ENCODE measurements at regions not wholly inside any gene's neighbourhood (a gene's known extent, or its start where the extent isn't known, plus 50 kb on each side); places are given as distances from the start of the nearest gene placed in this dataset.
"Not testable (repeated sequence)": the region's sequence is repeated elsewhere in the genome, so short reads cannot be mapped to it uniquely, and the experiment has no call there.

DNA sequence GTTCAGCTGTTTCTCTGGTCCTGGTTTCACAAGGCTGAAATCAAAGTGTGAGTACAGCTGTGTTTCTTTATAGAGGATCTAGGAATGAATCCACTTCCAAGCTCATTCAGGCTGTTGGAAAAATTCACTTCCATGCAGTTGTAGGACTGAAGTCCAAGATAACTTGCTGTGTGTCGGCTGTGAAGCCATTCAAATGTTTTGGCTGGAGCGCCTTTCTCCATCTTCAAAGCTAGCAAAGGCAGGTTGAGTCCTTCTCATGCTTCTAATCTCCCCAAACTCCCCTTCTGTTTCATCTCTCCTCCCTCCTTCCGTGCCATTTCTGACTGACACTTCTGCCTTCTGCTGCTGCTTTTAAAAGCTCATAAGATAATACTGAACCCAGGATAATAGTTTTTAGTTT is 1195.4 kb upstream of the LRRN3 start:
- intact Hi-C loops (cut with DNase I; ENCODE audit: low total_unique reads): no loop called here
- H3K27me3 ChIP-seq: no peaks in the 10 kb centered on the region
- TF ChIP-seq POLR2A (IDR thresholded peaks at IDR 0.05): no peak
- TF ChIP-seq, protein P1, sequence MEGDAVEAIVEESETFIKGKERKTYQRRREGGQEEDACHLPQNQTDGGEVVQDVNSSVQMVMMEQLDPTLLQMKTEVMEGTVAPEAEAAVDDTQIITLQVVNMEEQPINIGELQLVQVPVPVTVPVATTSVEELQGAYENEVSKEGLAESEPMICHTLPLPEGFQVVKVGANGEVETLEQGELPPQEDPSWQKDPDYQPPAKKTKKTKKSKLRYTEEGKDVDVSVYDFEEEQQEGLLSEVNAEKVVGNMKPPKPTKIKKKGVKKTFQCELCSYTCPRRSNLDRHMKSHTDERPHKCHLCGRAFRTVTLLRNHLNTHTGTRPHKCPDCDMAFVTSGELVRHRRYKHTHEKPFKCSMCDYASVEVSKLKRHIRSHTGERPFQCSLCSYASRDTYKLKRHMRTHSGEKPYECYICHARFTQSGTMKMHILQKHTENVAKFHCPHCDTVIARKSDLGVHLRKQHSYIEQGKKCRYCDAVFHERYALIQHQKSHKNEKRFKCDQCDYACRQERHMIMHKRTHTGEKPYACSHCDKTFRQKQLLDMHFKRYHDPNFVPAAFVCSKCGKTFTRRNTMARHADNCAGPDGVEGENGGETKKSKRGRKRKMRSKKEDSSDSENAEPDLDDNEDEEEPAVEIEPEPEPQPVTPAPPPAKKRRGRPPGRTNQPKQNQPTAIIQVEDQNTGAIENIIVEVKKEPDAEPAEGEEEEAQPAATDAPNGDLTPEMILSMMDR (IDR thresholded peaks at IDR 0.05): no peak

DNA sequence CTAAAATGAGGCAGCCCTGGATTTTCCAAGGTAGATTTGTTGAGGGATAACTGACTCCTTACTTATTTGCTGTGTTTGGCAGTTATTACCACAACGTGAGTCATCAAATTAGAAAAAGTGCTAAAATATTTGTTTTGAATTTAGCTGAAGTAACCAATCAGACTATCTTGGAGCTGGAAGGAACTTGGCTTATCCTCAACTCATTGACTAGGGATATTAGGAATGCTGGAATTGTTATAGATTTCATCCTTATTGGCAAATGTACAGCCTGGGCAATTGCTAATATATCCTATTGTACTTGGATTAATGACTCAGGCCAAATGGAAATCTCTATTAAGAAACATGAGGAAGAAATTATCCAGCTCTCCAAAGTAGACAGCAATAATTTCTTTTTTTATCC is 1189.0 kb upstream of the LRRN3 start:
- TF ChIP-seq POLR2A (IDR thresholded peaks at IDR 0.05): no peak
- TF ChIP-seq, protein P1 (IDR thresholded peaks at IDR 0.05): no peak
- intact Hi-C loops (cut with DNase I; ENCODE audit: low total_unique reads): no loop called here
- Histone ChIP-seq H3K36me3 (no peaks in the 10 kb centered on the region), H3K27ac (no peak overlapping the region), H3K4me1 (no peaks in the 10 kb centered on the region), H3K4me3 (no peak overlapping the region), H3K27me3 (no peaks in the 10 kb centered on the region), H3K9me3 (no peaks in the 10 kb centered on the region)
- DNase-seq: no peak

More for the DNA sequence above, 1195.4 kb upstream of the LRRN3 start:
- DNase-seq: no peak
- Histone ChIP-seq H3K4me3 (no peak overlapping the region), H3K27ac (no peak overlapping the region), H3K36me3 (no peaks in the 10 kb centered on the region), H3K4me1 (no peaks in the 10 kb centered on the region), H3K9me3 (no peaks in the 10 kb centered on the region)

DNA sequence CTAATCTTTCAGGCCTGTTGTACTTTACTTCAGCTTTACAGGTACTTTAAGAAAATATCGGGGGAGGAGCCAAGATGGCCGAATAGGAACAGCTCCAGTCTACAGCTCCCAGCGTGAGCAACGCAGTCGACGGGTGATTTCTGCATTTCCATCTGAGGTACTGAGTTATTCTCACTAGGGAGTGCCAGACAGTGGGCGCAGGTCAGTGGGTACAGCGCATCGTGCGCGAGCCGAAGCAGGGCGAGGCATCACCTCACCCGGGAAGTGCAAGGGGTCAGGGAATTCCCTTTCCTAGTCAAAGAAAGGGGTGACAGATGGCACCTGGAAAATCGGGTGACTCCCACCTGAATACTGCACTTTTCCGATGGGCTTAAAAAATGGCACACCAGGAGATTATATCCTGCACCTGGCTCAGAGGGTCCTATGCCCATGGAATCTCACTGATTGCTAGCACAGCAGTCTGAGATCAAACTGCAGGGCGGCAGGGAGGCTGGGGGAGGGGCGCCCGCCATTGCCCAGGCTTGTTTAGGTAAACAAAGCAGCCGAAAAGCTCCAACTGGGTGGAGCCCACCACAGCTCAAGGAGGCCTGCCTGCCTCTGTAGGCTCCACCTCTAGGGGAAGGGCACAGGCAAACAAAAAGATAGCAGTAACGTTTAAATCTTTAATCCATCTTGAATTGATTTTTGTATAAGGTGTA is 1185.4 kb upstream of the LRRN3 start:
- H3K27me3 ChIP-seq; H3K4me3 ChIP-seq; DNase-seq; intact Hi-C loops (cut with DNase I; ENCODE audit: low total_unique reads); H3K36me3 ChIP-seq; H3K4me1 ChIP-seq; H3K9me3 ChIP-seq; H3K27ac ChIP-seq: not testable (repeated sequence)

DNA sequence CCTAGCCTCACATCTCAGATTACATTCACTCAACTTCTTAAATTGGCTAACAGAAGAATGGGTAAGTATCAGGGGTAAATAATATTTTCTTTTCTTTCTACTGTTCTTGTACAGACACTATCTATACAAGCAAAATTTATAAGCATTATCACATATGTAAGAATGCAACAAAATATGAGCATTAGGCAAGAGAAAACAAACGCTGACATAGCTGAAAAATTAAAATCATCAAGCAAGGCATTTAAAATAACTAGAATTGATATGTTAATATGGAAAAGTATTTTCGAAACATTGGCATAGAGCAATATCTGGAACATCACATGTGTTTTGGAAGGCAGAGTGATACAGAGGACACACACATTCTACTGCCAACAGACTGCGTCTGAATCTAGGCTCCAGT is 1175.3 kb upstream of the LRRN3 start:
- no peaks in the 10 kb centered on the region for H3K36me3 ChIP-seq
- H3K9me3 ChIP-seq: no peaks in the 10 kb centered on the region
- H3K4me3 ChIP-seq: no peak overlapping the region
- intact Hi-C loops (cut with DNase I; ENCODE audit: low total_unique reads): no loop called here
- H3K27ac ChIP-seq: no peak overlapping the region
- no peaks in the 10 kb centered on the region for H3K4me1 ChIP-seq
- TF ChIP-seq POLR2A (IDR thresholded peaks at IDR 0.05): no peak
- TF ChIP-seq, protein P1 (IDR thresholded peaks at IDR 0.05): no peak
- H3K27me3 ChIP-seq: no peaks in the 10 kb centered on the region
- DNase-seq: no peak

DNA sequence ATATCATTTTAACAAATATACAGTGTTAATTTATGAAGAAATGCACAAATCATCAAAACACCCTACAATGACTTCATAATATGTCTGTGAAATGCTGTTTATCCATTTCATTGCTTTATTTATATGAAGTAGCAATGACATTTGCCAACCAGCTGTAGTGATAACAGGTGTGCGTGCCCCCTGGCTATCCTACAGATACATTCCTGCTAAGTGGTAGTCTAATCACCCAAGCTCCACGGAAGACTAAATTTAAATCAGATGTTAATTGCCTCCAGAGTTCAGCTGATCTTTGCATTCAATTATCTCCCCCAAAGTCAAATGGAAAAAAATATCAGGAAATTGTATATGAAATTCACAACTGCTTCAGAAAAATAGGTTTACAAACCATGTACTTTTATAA is 1164.2 kb upstream of the LRRN3 start:
- Histone ChIP-seq H3K9me3 (no peaks in the 10 kb centered on the region), H3K27me3 (no peaks in the 10 kb centered on the region), H3K36me3 (no peaks in the 10 kb centered on the region), H3K4me3 (no peak overlapping the region), H3K27ac (no peak overlapping the region), H3K4me1 (no peaks in the 10 kb centered on the region)
- TF ChIP-seq POLR2A (IDR thresholded peaks at IDR 0.05): no peak
- TF ChIP-seq, protein P1 (IDR thresholded peaks at IDR 0.05): no peak
- DNase-seq: no peak
- intact Hi-C loops (cut with DNase I; ENCODE audit: low total_unique reads): no loop called here

DNA sequence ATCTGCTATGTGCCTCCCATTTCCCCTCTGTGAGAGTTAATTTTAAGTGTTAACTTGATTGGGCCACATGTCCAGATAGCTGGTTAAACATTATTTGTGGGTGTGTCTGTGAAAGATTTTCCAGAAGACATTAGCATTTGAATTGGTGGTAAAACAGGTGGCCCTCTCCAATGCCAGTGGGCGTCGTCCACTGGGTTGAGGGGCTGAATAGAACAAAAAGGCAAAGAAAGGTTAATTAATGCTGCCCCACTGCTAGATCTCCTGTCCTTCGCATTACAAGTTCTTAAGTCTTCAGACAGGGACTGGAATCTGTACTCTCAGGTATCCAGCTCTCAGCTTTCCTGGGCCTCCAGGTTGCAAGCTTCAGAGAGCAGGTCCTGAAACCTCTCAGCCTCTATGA is 1160.9 kb upstream of the LRRN3 start:
- Histone ChIP-seq H3K4me3 (no peak overlapping the region), H3K36me3 (no peaks in the 10 kb centered on the region), H3K27me3 (no peaks in the 10 kb centered on the region), H3K9me3 (no peaks in the 10 kb centered on the region), H3K27ac (no peak overlapping the region), H3K4me1 (no peaks in the 10 kb centered on the region)
- TF ChIP-seq, protein P1 (IDR thresholded peaks at IDR 0.05): no peak
- TF ChIP-seq POLR2A (IDR thresholded peaks at IDR 0.05): no peak
- no peak for DNase-seq
- intact Hi-C loops (cut with DNase I; ENCODE audit: low total_unique reads): no loop called here

All from uterus (tissue), 3 donors.